NB4 (cell line): ENCODE measurements at regions not wholly inside any gene's neighbourhood (a gene's known extent, or its start where the extent isn't known, plus 50 kb on each side); places are given as distances from the start of the nearest gene placed in this dataset.

Experiments
- DNase-seq: peaks from one replicate; pipeline ENCODE4 v3.0.0; 2010; ENCODE audit warnings: low read depth
- H3K4me3 ChIP-seq: one replicate; pipeline ENCODE4 v1.5.1; 2011; ENCODE audit warnings: mild to moderate bottlenecking, low read depth, low read length, moderate library complexity
- CTCF ChIP-seq: IDR thresholded peaks from one replicate; pipeline ENCODE4 v1.5.1; 2012; ENCODE audit warnings: low read depth, low read length
- MAX ChIP-seq: IDR thresholded peaks from 2 replicates; pipeline ENCODE4 v1.6.1; 2011; ENCODE audit warnings: low read depth, low read length
- MYC ChIP-seq: IDR thresholded peaks from 2 replicates; pipeline ENCODE4 v1.6.1; 2011; ENCODE audit warnings: low read depth, low read length
- POLR2A ChIP-seq: IDR thresholded peaks from 2 replicates; pipeline ENCODE4 v1.6.1; 2011; ENCODE audit warnings: mild to moderate bottlenecking; ENCODE audit not compliant: insufficient read length; ENCODE audit errors: extremely low read depth

GRCh38 chr10:78755063-78755701, 313.6 kb upstream of the ZMIZ1 start:
- no peak for DNase-seq
- H3K4me3 ChIP-seq, result no peak overlapping the region
- TF ChIP-seq MYC (no peak), POLR2A (no peak)

GRCh38 chr10:78755877-78756455, 312.8 kb upstream of the ZMIZ1 start:
- no peak overlapping the region for H3K4me3 ChIP-seq
- DNase-seq, result no peak
- TF ChIP-seq MYC (no peak), POLR2A (no peak), CTCF (no peak), MAX (no peak)

- TF ChIP-seq MAX (peak; percentile 98), MYC (peak; percentile 94), POLR2A (no peak)
- DNase-seq, result peak; percentile 99
- peak overlapping the region; percentile 23 for H3K4me3 ChIP-seq
Measured at GRCh38 chr10:78756604-78757343, 312.0 kb upstream of the ZMIZ1 start.

GRCh38 chr10:78757344-78757925, 311.3 kb upstream of the ZMIZ1 start:
- DNase-seq, result peak; percentile 93
- peak overlapping the region; percentile 23 for H3K4me3 ChIP-seq
- peak; percentile 50; the same call in 1 of the 2 replicates for TF ChIP-seq MYC
- TF ChIP-seq POLR2A, result no peak

DNA sequence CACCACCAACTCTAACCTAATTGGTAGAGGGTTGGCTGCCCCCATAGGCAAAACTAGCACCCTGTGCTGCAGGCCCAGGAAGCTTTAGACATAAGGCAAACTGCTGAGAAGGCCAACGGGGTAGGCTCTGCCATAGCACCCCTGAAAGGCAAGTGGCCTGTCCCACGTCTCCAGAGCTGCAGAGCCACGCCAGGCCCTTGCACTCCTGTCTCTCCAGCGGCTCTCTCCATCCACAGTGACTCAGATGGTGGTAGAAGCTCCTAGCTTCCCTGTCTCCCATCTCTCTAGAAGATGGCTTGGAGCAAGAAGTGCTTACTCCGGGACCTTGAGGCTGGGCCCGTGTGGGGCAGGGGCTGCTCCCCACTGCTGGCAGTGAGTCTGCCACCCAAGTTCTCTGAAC, 310.6 kb upstream of the ZMIZ1 start:
- no peak for TF ChIP-seq CTCF
- TF ChIP-seq MYC, result no peak
- TF ChIP-seq MAX, result no peak

GRCh38 chr10:78759456-78760120, 309.2 kb upstream of the ZMIZ1 start:
- DNase-seq, result no peak
- TF ChIP-seq POLR2A (no peak), MAX (no peak), MYC (no peak), CTCF (no peak)
- H3K4me3 ChIP-seq, result no peak overlapping the region

More for the DNA sequence above, 310.6 kb upstream of the ZMIZ1 start:
- no peak overlapping the region for H3K4me3 ChIP-seq
- DNase-seq, result no peak
